ENCODE measurements at regions not wholly inside any gene's neighbourhood (a gene's known extent, or its start where the extent isn't known, plus 50 kb on each side); places are given as distances from the start of the nearest gene placed in this dataset.

GRCh38 chr2:51971136-51971535, 939.2 kb upstream of the NRXN1 start:
- Histone ChIP-seq H3K36me3 (replicated peaks; ENCODE audit: insufficient read depth, low read depth) (no peaks in the 10 kb centered on the region), H4K20me1 (ENCODE audit: insufficient read depth, poor library complexity, severe bottlenecking) (no peaks in the 10 kb centered on the region), H3K9me2 (replicated peaks; ENCODE audit: insufficient read depth) (no peaks in the 10 kb centered on the region), H3K4me2 (no peak overlapping the region), H2AFZ (no peak overlapping the region), H3K4me1 (ENCODE audit: insufficient read depth) (no peaks in the 10 kb centered on the region), H3K27me3 (no peaks in the 10 kb centered on the region), H3K9me3 (ENCODE audit: low read depth) (no peaks in the 10 kb centered on the region), H3K4me3 (no peak overlapping the region), H3K79me2 (no peaks in the 10 kb centered on the region), H3K27ac (no peak overlapping the region)
- no peak for DNase-seq (ENCODE audit: low spot score)
- no peak for TF ChIP-seq CTCF (IDR thresholded peaks at IDR 0.05; ENCODE audit: poor library complexity)
- no peak for TF ChIP-seq EZH2phosphoT487 (IDR thresholded peaks at IDR 0.05; ENCODE audit: low read depth, severe bottlenecking, unreplicated experiment)
- TF ChIP-seq EZH2 (IDR thresholded peaks at IDR 0.05; ENCODE audit: borderline replicate concordance): no peak
- WGBS (ENCODE audit: low lambda C conversion rate, missing lambda C conversion rate): 64% methylated on average over 1 of the region's 1 CpG

- 95% methylated on average over 1 of the region's 1 CpG for WGBS (ENCODE audit: low lambda C conversion rate, missing lambda C conversion rate)
Observed at GRCh38 chr2:51969347-51969746, 937.4 kb upstream of the NRXN1 start.

GRCh38 chr2:51960841-51961335, 929.0 kb upstream of the NRXN1 start:
- Histone ChIP-seq H3K79me2 (no peaks in the 10 kb centered on the region), H3K27ac (no peak overlapping the region), H3K4me3 (no peak overlapping the region), H3K4me1 (ENCODE audit: insufficient read depth) (no peaks in the 10 kb centered on the region), H3K9me3 (ENCODE audit: low read depth) (no peaks in the 10 kb centered on the region), H4K20me1 (ENCODE audit: insufficient read depth, poor library complexity, severe bottlenecking) (no peaks in the 10 kb centered on the region), H3K9me2 (replicated peaks; ENCODE audit: insufficient read depth) (no peaks in the 10 kb centered on the region), H3K36me3 (replicated peaks; ENCODE audit: insufficient read depth, low read depth) (no peaks in the 10 kb centered on the region), H2AFZ (no peak overlapping the region), H3K4me2 (no peak overlapping the region), H3K27me3 (no peaks in the 10 kb centered on the region)
- 91% methylated on average over 3 of the region's 3 CpGs for WGBS (ENCODE audit: low lambda C conversion rate, missing lambda C conversion rate)
- TF ChIP-seq CTCF (IDR thresholded peaks at IDR 0.05; ENCODE audit: poor library complexity) (no peak), EZH2 (IDR thresholded peaks at IDR 0.05; ENCODE audit: borderline replicate concordance) (no peak), EZH2phosphoT487 (IDR thresholded peaks at IDR 0.05; ENCODE audit: low read depth, severe bottlenecking, unreplicated experiment) (no peak)
- no peak for DNase-seq (ENCODE audit: low spot score)

More at GRCh38 chr2:51969347-51969746, 937.4 kb upstream of the NRXN1 start:
- H3K4me2 ChIP-seq: no peak overlapping the region
- no peaks in the 10 kb centered on the region for H3K79me2 ChIP-seq
- DNase-seq (ENCODE audit: low spot score): no peak
- H3K4me3 ChIP-seq: no peak overlapping the region
- no peaks in the 10 kb centered on the region for H3K9me3 ChIP-seq (ENCODE audit: low read depth)
- no peaks in the 10 kb centered on the region for H3K4me1 ChIP-seq (ENCODE audit: insufficient read depth)
- H2AFZ ChIP-seq: no peak overlapping the region
- TF ChIP-seq EZH2 (IDR thresholded peaks at IDR 0.05; ENCODE audit: borderline replicate concordance) (no peak), CTCF (IDR thresholded peaks at IDR 0.05; ENCODE audit: poor library complexity) (no peak), EZH2phosphoT487 (IDR thresholded peaks at IDR 0.05; ENCODE audit: low read depth, severe bottlenecking, unreplicated experiment) (no peak)
- H3K27me3 ChIP-seq: no peaks in the 10 kb centered on the region
- H3K36me3 ChIP-seq (replicated peaks; ENCODE audit: insufficient read depth, low read depth): no peaks in the 10 kb centered on the region
- H4K20me1 ChIP-seq (ENCODE audit: insufficient read depth, poor library complexity, severe bottlenecking): no peaks in the 10 kb centered on the region
- no peak overlapping the region for H3K27ac ChIP-seq
- H3K9me2 ChIP-seq (replicated peaks; ENCODE audit: insufficient read depth): no peaks in the 10 kb centered on the region

GRCh38 chr2:51960281-51960680, 928.3 kb upstream of the NRXN1 start:
- Histone ChIP-seq H3K4me1 (ENCODE audit: insufficient read depth) (no peaks in the 10 kb centered on the region), H3K4me3 (no peak overlapping the region), H3K27me3 (no peaks in the 10 kb centered on the region), H3K4me2 (no peak overlapping the region), H3K9me3 (ENCODE audit: low read depth) (no peaks in the 10 kb centered on the region), H2AFZ (no peak overlapping the region), H3K27ac (no peak overlapping the region), H3K9me2 (replicated peaks; ENCODE audit: insufficient read depth) (no peaks in the 10 kb centered on the region), H3K36me3 (replicated peaks; ENCODE audit: insufficient read depth, low read depth) (no peaks in the 10 kb centered on the region), H3K79me2 (no peaks in the 10 kb centered on the region), H4K20me1 (ENCODE audit: insufficient read depth, poor library complexity, severe bottlenecking) (no peaks in the 10 kb centered on the region)
- no peak for TF ChIP-seq EZH2phosphoT487 (IDR thresholded peaks at IDR 0.05; ENCODE audit: low read depth, severe bottlenecking, unreplicated experiment)
- no peak for TF ChIP-seq EZH2 (IDR thresholded peaks at IDR 0.05; ENCODE audit: borderline replicate concordance)
- no peak for TF ChIP-seq CTCF (IDR thresholded peaks at IDR 0.05; ENCODE audit: poor library complexity)
- DNase-seq (ENCODE audit: low spot score): no peak
- 79% methylated on average over 2 of the region's 2 CpGs for WGBS (ENCODE audit: low lambda C conversion rate, missing lambda C conversion rate)
